ENCODE measurements at regions not wholly inside any gene's neighbourhood (a gene's known extent, or its start where the extent isn't known, plus 50 kb on each side); places are given as distances from the start of the nearest gene placed in this dataset.

GRCh38 chr6:53718597-53719460 is 53.3 kb upstream of the KLHL31 start:
- no peak for TF ChIP-seq POLR2A (IDR thresholded peaks at IDR 0.05)
- peak; percentile 66 to 86 (median 75) for TF ChIP-seq CTCF (IDR thresholded peaks at IDR 0.05)
